ENCODE measurements at regions not wholly inside any gene's neighbourhood (a gene's known extent, or its start where the extent isn't known, plus 50 kb on each side); places are given as distances from the start of the nearest gene placed in this dataset.

- WGBS, 2 donors = 84 to 90% methylated on average over 4 of the region's 4 CpGs
- H3K4me3 ChIP-seq = no peak overlapping the region
- no peak overlapping the region for H3K27ac ChIP-seq
- intact Hi-C loops (cut with DNase I) = no loop called here
- no peak for DNase-seq
- no peaks in the 10 kb centered on the region for H3K36me3 ChIP-seq
- H3K4me1 ChIP-seq = no peaks in the 10 kb centered on the region
- no peak for TF ChIP-seq EP300 (IDR thresholded peaks at IDR 0.05)
- TF ChIP-seq CTCF (IDR thresholded peaks at IDR 0.05) = no peak
- no peak for TF ChIP-seq POLR2AphosphoS5 (IDR thresholded peaks at IDR 0.05)
- no peak for TF ChIP-seq POLR2A (IDR thresholded peaks at IDR 0.05)
- H3K9me3 ChIP-seq = no peaks in the 10 kb centered on the region
- H3K27me3 ChIP-seq = no peaks in the 10 kb centered on the region
Measured at GRCh38 chr18:39271654-39272053, 1706.1 kb upstream of the CELF4 start.

- DNase-seq = no peak
- Histone ChIP-seq H3K4me3 (no peak overlapping the region), H3K36me3 (no peaks in the 10 kb centered on the region), H3K27ac (no peak overlapping the region), H3K9me3 (no peaks in the 10 kb centered on the region), H3K4me1 (no peaks in the 10 kb centered on the region), H3K27me3 (no peaks in the 10 kb centered on the region)
- intact Hi-C loops (cut with DNase I) = no loop called here
- 45 to 85% methylated on average over 1 of the region's 1 CpG for WGBS, 2 donors
- TF ChIP-seq EP300 (IDR thresholded peaks at IDR 0.05) = no peak
- no peak for TF ChIP-seq CTCF (IDR thresholded peaks at IDR 0.05)
- no peak for TF ChIP-seq POLR2AphosphoS5 (IDR thresholded peaks at IDR 0.05)
- no peak for TF ChIP-seq POLR2A (IDR thresholded peaks at IDR 0.05)
Measured at GRCh38 chr18:39260565-39260964, 1695.0 kb upstream of the CELF4 start.

- H3K4me3 ChIP-seq = no peak overlapping the region
- no peak overlapping the region for H3K27ac ChIP-seq
- no peak for DNase-seq
- H3K4me1 ChIP-seq = no peaks in the 10 kb centered on the region
- no peaks in the 10 kb centered on the region for H3K36me3 ChIP-seq
- WGBS, 2 donors = 78 to 84% methylated on average over 1 of the region's 1 CpG
- no peak for TF ChIP-seq CTCF (IDR thresholded peaks at IDR 0.05)
- TF ChIP-seq POLR2A (IDR thresholded peaks at IDR 0.05) = no peak
- TF ChIP-seq EP300 (IDR thresholded peaks at IDR 0.05) = no peak
- no peak for TF ChIP-seq POLR2AphosphoS5 (IDR thresholded peaks at IDR 0.05)
- no peaks in the 10 kb centered on the region for H3K27me3 ChIP-seq
- H3K9me3 ChIP-seq = no peaks in the 10 kb centered on the region
- intact Hi-C loops (cut with DNase I) = no loop called here
Measured at GRCh38 chr18:39259736-39260135, 1694.1 kb upstream of the CELF4 start.

GRCh38 chr18:39244242-39244641 lies 1678.6 kb upstream of the CELF4 start:
- Histone ChIP-seq H3K4me1 (no peaks in the 10 kb centered on the region), H3K36me3 (no peaks in the 10 kb centered on the region), H3K4me3 (no peak overlapping the region), H3K27me3 (no peaks in the 10 kb centered on the region), H3K27ac (no peak overlapping the region), H3K9me3 (no peaks in the 10 kb centered on the region)
- no peak for DNase-seq
- TF ChIP-seq POLR2AphosphoS5 (IDR thresholded peaks at IDR 0.05) (no peak), POLR2A (IDR thresholded peaks at IDR 0.05) (no peak), EP300 (IDR thresholded peaks at IDR 0.05) (no peak), CTCF (IDR thresholded peaks at IDR 0.05) (no peak)
- 96 to 99% methylated on average over 1 of the region's 1 CpG for WGBS, 2 donors
- intact Hi-C loops (cut with DNase I) = no loop called here

GRCh38 chr18:39241534-39241933 lies 1675.9 kb upstream of the CELF4 start:
- DNase-seq = no peak
- WGBS, 2 donors = 19 to 63% methylated on average over 3 of the region's 3 CpGs
- Histone ChIP-seq H3K27ac (no peak overlapping the region), H3K4me3 (no peak overlapping the region), H3K36me3 (no peaks in the 10 kb centered on the region), H3K9me3 (no peaks in the 10 kb centered on the region), H3K27me3 (no peaks in the 10 kb centered on the region), H3K4me1 (no peaks in the 10 kb centered on the region)
- intact Hi-C loops (cut with DNase I) = no loop called here
- TF ChIP-seq POLR2AphosphoS5 (IDR thresholded peaks at IDR 0.05) = no peak
- no peak for TF ChIP-seq POLR2A (IDR thresholded peaks at IDR 0.05)
- TF ChIP-seq EP300 (IDR thresholded peaks at IDR 0.05) = no peak
- TF ChIP-seq CTCF (IDR thresholded peaks at IDR 0.05) = no peak

All from sigmoid colon (tissue), 6 donors.